ENCODE measurements at regions not wholly inside any gene's neighbourhood (a gene's known extent, or its start where the extent isn't known, plus 50 kb on each side); places are given as distances from the start of the nearest gene placed in this dataset.

GRCh38 chr11:45414088-45414487, 127.9 kb upstream of the SYT13 start:
- no peaks in the 10 kb centered on the region for H3K36me3 ChIP-seq
- no peak overlapping the region for H3K27ac ChIP-seq
- ATAC-seq (no peak), DNase-seq (no peak)
- no peak for TF ChIP-seq CTCF (IDR thresholded peaks at IDR 0.05)
- intact Hi-C loops (cut with DNase I): loop anchor here in 1 of 10 donors (10.0 kb wide), 1 partner anchor 241 kb away; no protein-coding TSS in a partner anchor
- peaks cover 0 to 53% (median 28%) of the 10 kb centered on the region in 7 donors for H3K27me3 ChIP-seq
- H3K4me1 ChIP-seq: no peaks in the 10 kb centered on the region
- WGBS, 2 donors: 67 to 85% methylated on average over 3 of the region's 3 CpGs
- peaks cover 0 to 6% (median 0%) of the 10 kb centered on the region in 11 donors for H3K9me3 ChIP-seq
- H3K4me3 ChIP-seq: no peak overlapping the region

DNA sequence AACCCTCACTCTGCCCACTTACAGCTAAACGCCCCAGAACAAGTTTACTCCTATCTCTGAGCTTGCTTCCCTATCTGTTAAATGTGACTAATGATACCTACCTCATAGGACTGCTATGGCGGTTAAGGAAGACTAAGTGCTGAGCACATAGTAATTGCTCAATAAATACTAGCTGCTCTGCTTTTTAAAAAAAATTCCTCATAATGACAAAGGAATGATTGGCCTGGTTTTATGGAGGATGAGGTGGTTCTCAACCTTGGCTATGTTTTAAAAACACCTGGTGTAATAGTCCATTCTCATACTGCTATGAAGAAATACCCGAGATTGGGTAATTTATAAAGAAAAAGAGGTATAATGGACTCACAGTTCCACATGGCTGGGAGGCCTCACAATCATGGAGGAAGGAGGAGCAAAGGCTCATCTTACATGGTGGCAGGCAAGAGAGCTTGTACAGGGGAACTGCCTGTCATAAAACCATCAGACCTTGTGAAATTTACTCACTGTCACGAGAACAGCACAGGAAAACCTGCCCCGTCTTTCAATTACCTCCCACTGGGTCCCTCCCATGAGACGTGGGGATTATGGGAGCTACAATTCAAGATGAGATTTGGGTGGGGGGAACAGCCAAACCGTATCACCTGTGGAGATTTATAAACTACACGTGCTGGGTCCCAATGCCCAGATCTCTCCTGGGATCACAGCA, 127.2 kb upstream of the SYT13 start:
- Histone ChIP-seq H3K36me3 (no peaks in the 10 kb centered on the region), H3K27ac (no peak overlapping the region), H3K4me3 (no peak overlapping the region), H3K27me3 (peaks cover 0 to 53% (median 28%) of the 10 kb centered on the region in 7 donors), H3K9me3 (no peaks in the 10 kb centered on the region), H3K4me1 (no peaks in the 10 kb centered on the region)
- no peak for ATAC-seq
- intact Hi-C loops (cut with DNase I): loop anchor here in 1 of 10 donors (10.0 kb wide), 1 partner anchor 241 kb away; no protein-coding TSS in a partner anchor
- WGBS, 2 donors: 77 to 81% methylated on average over 8 of the region's 8 CpGs
- no peak for TF ChIP-seq CTCF (IDR thresholded peaks at IDR 0.05)
- no peak for DNase-seq

DNA sequence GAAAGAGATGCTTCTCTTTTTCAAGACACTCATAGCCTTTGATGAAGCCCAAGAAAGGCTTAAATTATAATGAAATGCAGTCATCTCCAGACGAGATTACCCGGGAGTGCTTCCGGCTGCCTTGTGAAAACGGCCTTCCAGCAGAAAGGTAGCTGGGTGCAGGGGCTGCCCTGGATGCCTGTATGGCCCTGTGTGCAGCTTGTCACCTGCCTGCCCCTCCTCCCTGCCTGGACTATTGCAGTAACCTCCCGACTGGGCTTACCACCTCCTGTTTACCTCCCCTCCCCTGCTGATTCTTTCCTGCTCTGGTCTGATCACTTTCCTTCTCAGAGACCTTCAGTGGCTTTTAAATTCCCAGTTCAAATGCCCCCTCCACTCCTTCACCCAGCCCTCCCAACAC, 126.4 kb upstream of the SYT13 start:
- Histone ChIP-seq H3K36me3 (no peaks in the 10 kb centered on the region), H3K4me1 (no peaks in the 10 kb centered on the region), H3K9me3 (no peaks in the 10 kb centered on the region), H3K4me3 (no peak overlapping the region), H3K27me3 (peaks cover 0 to 54% (median 28%) of the 10 kb centered on the region in 7 donors), H3K27ac (no peak overlapping the region)
- no peak for TF ChIP-seq CTCF (IDR thresholded peaks at IDR 0.05)
- DNase-seq (no peak), ATAC-seq (no peak)
- WGBS, 2 donors: 40 to 47% methylated on average over 5 of the region's 5 CpGs
- intact Hi-C loops (cut with DNase I): loop anchor here in 1 of 10 donors (10.0 kb wide), 1 partner anchor 242 kb away; no protein-coding TSS in a partner anchor

GRCh38 chr11:45412051-45412471, 125.9 kb upstream of the SYT13 start:
- no peak for TF ChIP-seq CTCF (IDR thresholded peaks at IDR 0.05)
- 23 to 29% methylated on average over 12 of the region's 12 CpGs for WGBS, 2 donors
- H3K4me1 ChIP-seq: no peaks in the 10 kb centered on the region
- H3K4me3 ChIP-seq: no peak overlapping the region
- no peak for DNase-seq
- H3K9me3 ChIP-seq: no peaks in the 10 kb centered on the region
- no peak overlapping the region for H3K27ac ChIP-seq
- no peak for ATAC-seq
- peaks cover 0 to 57% (median 30%) of the 10 kb centered on the region in 7 donors for H3K27me3 ChIP-seq
- no peaks in the 10 kb centered on the region for H3K36me3 ChIP-seq
- intact Hi-C loops (cut with DNase I): loop anchor here in 1 of 10 donors (10.0 kb wide), 1 partner anchor 243 kb away; no protein-coding TSS in a partner anchor
